Astrocyte (in vitro differentiated cells and primary cell): ENCODE measurements at regions not wholly inside any gene's neighbourhood (a gene's known extent, or its start where the extent isn't known, plus 50 kb on each side); places are given as distances from the start of the nearest gene placed in this dataset.

Experiments
- EZH2 ChIP-seq: IDR thresholded peaks from 2 replicates; pipeline ENCODE4 v1.6.1; 2012; ENCODE audit warnings: mild to moderate bottlenecking, low read length, inconsistent platforms; ENCODE audit not compliant: insufficient read depth
- TF ChIP-seq, protein P1 (sequence below): IDR thresholded peaks from 2 replicates; pipeline ENCODE4 v1.5.1; 2011; ENCODE audit warnings: low read depth, mild to moderate bottlenecking, inconsistent platforms, low read length, moderate library complexity; ENCODE audit not compliant: insufficient read depth

- TF ChIP-seq, protein P1, sequence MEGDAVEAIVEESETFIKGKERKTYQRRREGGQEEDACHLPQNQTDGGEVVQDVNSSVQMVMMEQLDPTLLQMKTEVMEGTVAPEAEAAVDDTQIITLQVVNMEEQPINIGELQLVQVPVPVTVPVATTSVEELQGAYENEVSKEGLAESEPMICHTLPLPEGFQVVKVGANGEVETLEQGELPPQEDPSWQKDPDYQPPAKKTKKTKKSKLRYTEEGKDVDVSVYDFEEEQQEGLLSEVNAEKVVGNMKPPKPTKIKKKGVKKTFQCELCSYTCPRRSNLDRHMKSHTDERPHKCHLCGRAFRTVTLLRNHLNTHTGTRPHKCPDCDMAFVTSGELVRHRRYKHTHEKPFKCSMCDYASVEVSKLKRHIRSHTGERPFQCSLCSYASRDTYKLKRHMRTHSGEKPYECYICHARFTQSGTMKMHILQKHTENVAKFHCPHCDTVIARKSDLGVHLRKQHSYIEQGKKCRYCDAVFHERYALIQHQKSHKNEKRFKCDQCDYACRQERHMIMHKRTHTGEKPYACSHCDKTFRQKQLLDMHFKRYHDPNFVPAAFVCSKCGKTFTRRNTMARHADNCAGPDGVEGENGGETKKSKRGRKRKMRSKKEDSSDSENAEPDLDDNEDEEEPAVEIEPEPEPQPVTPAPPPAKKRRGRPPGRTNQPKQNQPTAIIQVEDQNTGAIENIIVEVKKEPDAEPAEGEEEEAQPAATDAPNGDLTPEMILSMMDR = no peak
- TF ChIP-seq EZH2 = no peak
Observed at GRCh38 chr12:127774828-127775227, 492.1 kb upstream of the TMEM132C start.
